Dedifferentiated amniotic fluid mesenchymal stem cell (primary cell): ENCODE measurements at regions not wholly inside any gene's neighbourhood (a gene's known extent, or its start where the extent isn't known, plus 50 kb on each side); places are given as distances from the start of the nearest gene placed in this dataset.
"Not testable (repeated sequence)": the region's sequence is repeated elsewhere in the genome, so short reads cannot be mapped to it uniquely, and the experiment has no call there.

Experiments used
- DNase-seq: peaks from one replicate; pipeline ENCODE4 v3.0.0-alpha.2; 2016; ENCODE audit errors: extremely low spot score

DNA sequence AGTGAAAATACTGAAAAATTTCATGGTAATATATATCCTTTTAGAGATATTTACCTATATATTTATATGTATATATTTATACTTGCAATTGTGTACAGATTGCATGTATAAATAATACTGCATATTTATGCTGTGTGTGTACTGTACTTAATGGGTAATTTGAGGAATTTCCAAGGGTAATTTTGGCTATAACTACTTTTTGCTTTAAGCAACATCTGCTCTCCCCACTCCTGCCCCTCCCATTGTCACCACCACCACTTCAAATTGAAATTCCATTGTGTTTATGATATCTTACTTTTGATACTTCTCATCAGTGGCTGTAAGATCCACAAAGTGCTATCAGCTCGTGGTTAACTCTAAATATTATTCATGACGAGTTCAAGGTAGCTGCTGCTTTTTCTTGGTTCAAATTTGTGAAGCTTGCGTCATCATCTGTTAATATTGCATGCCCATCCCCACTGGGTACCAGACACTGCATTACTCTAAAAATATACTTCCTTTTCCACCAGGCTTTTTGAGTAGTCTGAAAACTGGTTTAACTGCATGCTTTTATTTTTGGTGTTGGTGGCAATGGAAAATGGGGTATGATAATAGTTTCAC lies 91.7 kb upstream of the MITF start:
- DNase-seq: no peak

DNA sequence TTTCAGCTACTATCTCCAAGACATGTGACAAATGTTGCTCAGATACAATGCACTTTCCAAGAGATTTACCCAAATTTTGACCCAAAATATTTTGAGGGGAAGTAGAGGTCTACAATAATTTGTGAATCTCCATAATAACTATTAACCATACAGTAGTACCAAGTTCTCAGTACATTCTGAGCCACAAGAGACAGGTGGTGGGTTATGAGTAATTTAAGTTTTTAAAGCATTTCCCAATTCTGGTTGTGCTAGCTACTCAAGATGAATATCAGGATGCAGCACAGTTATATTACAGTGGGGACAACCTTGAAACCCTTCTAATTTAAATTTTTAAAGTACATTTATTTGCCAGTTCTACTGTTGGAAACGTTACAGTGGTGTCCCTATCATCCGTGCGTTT lies 92.2 kb upstream of the MITF start:
- DNase-seq: no peak

DNA sequence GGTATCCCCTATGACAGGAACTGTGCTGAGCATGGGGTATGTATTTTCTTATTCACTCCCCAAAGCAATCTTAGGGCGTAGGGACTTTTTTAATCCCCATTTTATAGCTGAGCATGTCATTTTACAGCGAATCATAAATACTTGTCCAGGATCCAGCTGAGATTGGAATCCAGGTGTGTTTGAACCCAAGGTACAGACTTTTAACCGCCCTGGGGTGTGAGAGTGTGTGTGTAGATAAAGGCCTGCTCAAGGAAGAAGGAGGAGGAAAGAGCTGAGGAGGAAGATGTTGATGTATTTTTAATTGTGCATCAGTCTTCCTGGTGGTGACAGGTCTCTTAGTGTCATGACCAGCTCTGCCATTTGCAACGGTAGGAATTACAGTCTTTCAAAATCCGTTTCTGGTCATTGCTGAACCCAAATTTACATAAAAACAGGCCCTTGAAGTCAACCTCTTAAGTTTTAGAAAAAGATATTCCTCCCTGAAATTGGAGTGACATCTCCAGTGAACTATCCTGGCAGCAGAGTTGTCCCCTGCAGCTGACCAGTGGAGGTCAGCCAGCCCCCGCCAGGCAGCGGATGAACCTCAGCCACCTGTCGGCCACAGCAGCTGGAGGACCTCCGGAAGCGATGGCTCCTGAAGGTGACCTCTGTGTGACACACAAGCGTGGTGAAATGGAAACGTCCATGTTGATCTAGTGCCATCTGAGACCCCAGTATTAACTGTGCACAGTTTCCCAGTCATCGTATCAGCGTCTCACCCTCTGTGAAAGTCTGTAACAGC lies 92.8 kb upstream of the MITF start:
- no peak for DNase-seq

DNA sequence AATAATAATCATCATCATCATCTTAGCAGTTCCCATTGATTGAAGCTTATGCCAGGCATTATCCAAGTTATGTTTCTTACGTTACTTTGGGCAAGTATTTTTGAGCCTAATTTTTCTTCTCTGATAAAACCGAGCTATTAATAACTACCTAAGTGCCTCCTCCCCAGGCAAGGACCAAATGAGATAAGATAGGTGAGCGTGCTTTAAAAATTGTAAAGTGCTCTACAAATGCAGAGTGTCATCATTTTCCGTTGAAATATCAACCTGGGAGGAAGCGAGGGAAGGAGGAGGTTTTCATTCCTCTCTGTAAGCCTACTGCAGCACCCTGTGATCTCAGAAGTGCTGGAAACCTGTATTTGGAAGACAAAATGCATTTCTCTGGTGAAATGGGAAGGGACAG lies 96.7 kb upstream of the MITF start:
- DNase-seq: no peak

GRCh38 chr3:69639851-69640250 lies 99.4 kb upstream of the MITF start:
- DNase-seq: no peak

GRCh38 chr3:69628951-69629350 lies 110.3 kb upstream of the MITF start:
- no peak for DNase-seq

- no peak for DNase-seq
These were observed 126.0 kb upstream of the MITF start for GRCh38 chr3:69613286-69613685.

DNA sequence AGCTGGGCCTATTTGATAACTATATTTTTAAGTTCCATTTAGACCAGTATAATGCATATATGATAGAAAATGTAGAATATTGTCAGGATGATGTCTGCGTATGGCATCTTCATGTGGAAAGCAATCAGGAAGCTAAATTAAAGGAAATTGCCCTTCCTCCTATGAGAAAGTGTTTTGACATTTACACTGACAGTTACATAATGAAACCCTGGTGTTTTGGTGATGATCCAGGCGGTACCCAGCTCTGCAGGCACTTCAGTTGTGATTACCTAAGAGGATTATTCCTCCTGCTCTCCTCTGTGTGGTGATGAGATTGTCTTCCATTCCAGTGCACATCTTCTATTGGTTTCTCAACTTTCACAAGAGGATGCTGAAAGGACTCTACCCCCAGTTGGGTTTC lies 126.5 kb upstream of the MITF start:
- DNase-seq: no peak

DNA sequence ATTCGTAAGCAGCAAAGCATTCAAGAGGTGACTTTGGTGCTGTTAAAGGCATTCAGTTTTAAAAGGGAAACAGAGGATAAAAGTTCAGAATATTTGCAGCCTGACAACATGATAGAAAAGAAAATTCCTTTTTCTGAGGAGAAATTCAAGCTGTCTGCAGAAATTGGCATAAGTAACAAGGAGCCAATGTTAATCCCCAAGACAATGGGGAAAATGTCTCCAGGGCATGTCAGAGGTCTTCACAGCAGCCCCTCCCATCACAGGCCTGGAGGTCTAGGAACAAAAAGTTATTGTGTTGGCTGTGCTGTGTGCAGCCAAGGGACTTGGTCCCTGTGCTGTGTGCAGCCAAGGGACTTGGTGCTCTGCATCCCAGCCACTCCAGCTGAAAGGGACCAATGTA lies 129.7 kb upstream of the MITF start:
- DNase-seq: not testable (repeated sequence)

GRCh38 chr3:69607466-69608305 lies 131.6 kb upstream of the MITF start:
- DNase-seq: no peak

DNA sequence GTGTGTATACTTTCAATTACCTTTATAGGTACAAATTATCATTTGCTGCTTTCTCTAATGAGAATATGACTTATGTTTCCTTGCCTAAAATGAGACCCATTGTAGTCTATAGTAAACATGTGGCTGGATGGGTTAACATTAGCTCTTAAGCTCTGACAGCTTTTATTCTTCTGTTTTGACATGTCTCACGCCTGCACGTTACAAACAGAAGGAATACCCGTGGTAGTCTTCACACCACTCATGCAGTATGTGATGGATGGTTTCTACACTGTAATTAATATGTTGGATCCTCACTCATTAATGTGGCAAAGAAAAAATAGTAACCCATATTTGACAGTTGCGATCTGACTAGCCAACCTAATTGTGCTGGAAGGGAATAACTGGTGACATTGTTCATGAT lies 133.4 kb upstream of the MITF start:
- no peak for DNase-seq

- no peak for DNase-seq
These were observed 134.4 kb upstream of the MITF start for GRCh38 chr3:69604735-69605450.

GRCh38 chr3:69602112-69602511 lies 137.2 kb upstream of the MITF start:
- DNase-seq: no peak

- no peak for DNase-seq
These were observed 145.0 kb upstream of the MITF start for GRCh38 chr3:69594286-69594685.

DNA sequence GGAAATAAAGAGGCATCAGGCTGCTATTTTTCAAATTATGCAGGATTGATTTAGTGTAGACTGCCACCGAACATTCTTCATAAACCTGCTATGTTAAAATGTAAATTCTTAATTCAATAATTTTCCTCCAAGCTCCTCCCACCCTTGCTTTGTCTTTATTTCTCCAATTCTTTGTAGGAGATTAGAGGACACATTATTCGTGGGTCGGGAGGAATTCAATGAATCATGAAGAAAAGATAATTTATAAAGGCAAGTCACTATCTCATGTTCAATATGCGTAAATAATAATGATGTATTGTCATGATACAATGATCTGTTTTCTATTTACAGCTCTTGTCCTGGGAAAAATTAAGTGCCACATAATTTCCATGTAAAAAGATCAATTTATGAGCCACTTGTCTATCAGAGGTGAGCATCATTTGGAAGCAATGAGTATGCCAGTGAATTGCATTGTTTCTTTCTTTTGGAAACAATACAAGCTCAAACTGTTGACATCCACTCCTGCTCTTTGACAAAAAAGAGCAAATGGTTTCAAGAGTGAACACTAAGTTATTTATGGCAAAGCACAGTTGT lies 148.0 kb upstream of the MITF start:
- DNase-seq: no peak

GRCh38 chr3:69590111-69590510 lies 149.2 kb upstream of the MITF start:
- no peak for DNase-seq

GRCh38 chr3:69588170-69588569 lies 151.1 kb upstream of the MITF start:
- no peak for DNase-seq

DNA sequence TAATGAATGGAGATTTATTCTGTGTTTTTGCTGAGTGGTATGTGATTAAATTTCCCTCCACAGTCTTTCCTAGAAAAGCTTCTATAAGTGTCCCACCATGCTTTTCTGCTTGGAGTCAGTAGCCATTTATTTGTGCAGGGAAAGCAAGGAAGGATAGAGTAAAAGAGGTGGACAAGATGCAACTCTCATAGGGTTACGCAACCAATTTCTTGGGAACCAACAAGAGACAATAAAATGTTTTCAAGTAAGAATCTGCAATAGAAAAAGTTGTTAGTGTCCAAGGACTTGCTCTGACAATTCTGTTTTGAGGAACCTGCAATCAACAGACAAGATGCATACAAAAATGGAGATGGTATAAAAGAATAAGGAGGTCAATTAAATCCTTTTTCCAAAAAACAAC lies 153.8 kb upstream of the MITF start:
- DNase-seq: no peak

DNA sequence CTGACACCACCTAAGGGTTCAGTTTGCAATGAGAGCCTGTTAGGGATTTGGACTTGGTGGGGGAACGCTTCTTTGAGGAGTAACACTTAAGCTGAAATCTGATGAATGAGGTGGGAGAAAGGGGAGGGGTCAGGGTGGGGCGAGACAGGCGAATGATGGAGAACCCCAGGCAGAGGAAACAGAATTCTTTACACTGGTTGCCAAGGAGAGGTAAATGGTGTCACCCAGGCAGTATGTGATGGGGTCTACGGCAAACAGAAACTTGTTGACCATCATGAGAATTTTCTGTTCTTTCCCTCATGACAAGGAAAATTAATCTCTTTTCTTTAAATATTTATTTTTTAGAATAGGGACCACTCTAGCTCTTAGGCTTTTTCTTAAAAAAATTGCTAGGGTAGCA lies 157.2 kb upstream of the MITF start:
- DNase-seq: no peak

DNA sequence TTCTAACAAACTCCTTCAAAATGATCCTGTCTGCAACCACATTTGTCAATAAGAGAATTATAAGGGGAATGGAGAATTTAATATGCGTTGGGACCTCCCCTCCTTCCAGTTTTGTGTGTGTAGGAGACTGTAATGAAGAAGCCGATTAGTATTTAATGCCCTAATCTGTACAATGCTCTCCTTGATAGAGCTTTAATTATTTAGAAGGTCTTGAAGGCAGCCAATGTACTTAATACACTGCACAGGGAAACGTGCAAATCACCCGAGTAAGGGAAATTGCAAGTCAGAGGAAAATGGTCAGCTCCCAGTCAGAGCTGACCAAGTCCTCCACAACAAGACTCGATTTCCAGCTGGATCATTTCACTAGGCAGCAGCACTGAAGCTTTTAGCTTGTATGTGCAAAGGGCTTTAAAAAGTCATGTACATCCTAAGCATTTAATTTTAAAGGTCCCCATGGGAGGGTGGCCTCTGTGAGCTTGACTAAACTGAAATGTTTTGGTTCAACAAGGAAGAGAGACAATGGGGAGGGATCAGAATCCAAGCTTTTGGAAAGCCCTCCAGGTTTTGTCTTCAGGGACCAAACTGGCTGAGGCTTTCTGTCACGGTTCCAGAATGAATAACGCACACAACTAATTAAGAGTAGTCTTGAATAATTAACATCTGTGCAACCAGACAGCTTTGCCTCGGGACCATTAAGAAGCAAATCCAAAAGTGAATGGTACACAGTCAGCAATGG lies 159.8 kb upstream of the MITF start:
- no peak for DNase-seq

- no peak for DNase-seq
These were observed 169.7 kb upstream of the MITF start for GRCh38 chr3:69569520-69569919.
